GM12892 (cell line): ENCODE measurements at regions not wholly inside any gene's neighbourhood (a gene's known extent, or its start where the extent isn't known, plus 50 kb on each side); places are given as distances from the start of the nearest gene placed in this dataset.

Experiments
- POLR2A ChIP-seq: IDR thresholded peaks from 2 replicates; pipeline ENCODE4 v1.6.1; 2011; ENCODE audit warnings: low read depth, low read length, control low read depth
- POLR2AphosphoS5 ChIP-seq: IDR thresholded peaks from 2 replicates; pipeline ENCODE4 v1.6.1; 2011; ENCODE audit warnings: low read depth, low read length, control low read depth

DNA sequence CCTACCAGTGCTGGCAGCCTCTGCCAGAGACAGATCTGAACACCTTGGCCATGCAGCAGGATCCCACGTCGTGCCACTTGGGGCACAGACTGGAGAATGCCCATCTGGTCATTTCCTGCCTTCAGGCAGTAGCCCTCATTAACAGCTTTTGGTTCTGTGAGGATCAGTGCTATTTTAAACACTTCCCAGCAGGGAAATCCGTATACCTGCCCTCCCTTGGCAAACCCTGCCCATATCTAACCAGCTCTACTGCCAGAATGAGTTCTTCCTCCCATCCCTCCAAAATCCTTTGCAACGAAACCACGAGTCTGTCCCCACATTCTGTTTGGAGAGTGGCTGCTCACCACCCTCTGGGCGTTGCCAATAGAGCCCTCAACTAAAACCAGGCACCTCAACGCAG, 245.7 kb downstream of the ENGASE start:
- no peak for TF ChIP-seq POLR2AphosphoS5
- TF ChIP-seq POLR2A, result no peak
